Stimulated activated CD4-positive, alpha-beta T cell treated with anti-CD3 and anti-CD28 coated beads, Interleukin-4, amount 100 ng/mL, for 1 hour (primary cell): ENCODE measurements at regions not wholly inside any gene's neighbourhood (a gene's known extent, or its start where the extent isn't known, plus 50 kb on each side); places are given as distances from the start of the nearest gene placed in this dataset.
A peak's percentile ranks its signal among the peaks of the same experiment; 100 is the strongest.
"Not testable (repeated sequence)": the region's sequence is repeated elsewhere in the genome, so short reads cannot be mapped to it uniquely, and the experiment has no call there.

ENCODE experiments used
- DNase-seq: peaks from one replicate; pipeline ENCODE4 v3.0.0-alpha.2; 2020

- DNase-seq = no peak
These were observed 289.7 kb downstream of the BAMBI start for GRCh38 chr10:28967031-28967430.

DNA sequence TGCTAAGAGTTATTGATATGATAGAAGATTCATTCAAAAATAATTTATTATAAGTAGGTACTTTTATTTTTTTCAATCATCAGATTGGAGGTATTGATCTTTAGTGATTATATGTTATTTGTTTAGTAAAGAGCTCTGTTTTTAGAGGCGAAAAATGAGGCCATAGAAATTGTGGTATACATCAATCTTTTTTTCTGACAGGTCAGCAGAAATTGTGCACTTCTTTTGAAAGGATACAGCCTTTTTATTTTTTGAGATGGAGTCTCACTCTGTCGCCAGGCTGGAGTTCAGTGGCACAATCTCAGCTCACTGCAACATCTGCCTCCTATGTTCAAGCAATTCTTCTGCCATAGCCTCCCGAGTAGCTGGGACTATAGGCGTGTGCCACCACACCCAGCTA lies 292.1 kb downstream of the BAMBI start:
- no peak for DNase-seq

- no peak for DNase-seq
These were observed 292.9 kb downstream of the BAMBI start for GRCh38 chr10:28970231-28970630.

- no peak for DNase-seq
These were observed 293.9 kb downstream of the BAMBI start for GRCh38 chr10:28971255-28971654.

GRCh38 chr10:28971764-28972163 lies 294.4 kb downstream of the BAMBI start:
- no peak for DNase-seq

DNA sequence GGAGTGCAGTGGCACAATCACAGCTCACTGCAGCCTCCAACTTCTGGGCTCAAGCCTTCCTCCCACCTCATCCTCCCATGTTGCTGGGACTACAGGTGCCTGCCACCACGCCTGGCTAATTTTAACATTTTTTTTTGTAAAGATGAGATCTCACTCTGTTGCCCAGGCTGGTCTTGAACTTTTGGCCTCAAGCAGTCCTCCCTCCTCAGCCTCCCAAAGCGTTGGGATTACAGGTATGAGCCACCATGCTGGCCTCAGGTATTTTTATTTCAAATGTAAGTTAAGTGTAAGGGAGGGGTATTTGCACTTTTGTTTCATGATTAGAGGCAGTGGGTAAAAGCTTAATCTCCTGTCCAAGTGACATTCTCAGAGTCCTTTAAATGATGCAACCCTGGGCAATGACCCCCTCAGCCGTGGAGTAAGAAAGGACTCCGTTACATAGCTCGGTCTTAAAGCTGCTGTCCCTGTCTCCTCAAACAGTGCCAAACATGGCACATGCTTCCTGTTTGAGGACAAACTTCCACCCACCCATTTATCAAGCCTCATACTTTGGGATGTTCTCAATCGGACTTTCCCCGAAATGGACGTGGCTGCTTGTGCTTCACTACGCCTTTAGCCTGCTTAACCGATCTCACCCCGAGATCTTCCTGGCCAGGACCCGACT lies 296.1 kb downstream of the BAMBI start:
- no peak for DNase-seq

DNA sequence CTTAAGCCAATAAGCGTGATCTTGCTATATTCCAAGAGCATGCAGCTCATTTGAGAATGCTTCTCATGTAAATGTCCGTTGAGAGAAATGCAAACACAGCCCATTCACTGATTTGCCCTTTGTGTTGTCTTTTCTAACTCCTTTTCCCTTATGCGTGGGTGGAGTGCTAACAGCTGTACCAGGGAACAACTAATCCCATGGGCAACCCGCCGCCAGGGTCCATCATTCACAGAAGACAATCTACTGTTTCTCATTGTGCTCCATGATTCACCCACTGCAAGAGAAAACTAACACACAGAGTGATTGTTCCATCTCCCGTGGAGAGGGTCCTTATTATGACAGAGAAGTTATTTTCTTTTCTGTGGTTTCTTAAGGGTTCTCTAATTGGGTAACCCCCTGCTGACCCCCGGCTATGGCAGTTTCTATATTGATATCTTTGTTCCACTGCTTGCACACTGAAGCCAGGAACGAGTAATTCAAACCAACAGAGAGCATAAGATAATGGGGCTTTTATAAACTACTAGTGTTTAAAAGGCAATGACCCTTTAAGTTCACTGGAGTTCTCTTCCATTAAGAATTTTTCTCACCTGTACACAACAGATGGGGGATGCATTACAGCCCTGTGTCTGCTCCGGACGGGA lies 298.7 kb downstream of the BAMBI start:
- no peak for DNase-seq

- DNase-seq = no peak
These were observed 300.2 kb downstream of the BAMBI start for GRCh38 chr10:28977518-28977917.

DNA sequence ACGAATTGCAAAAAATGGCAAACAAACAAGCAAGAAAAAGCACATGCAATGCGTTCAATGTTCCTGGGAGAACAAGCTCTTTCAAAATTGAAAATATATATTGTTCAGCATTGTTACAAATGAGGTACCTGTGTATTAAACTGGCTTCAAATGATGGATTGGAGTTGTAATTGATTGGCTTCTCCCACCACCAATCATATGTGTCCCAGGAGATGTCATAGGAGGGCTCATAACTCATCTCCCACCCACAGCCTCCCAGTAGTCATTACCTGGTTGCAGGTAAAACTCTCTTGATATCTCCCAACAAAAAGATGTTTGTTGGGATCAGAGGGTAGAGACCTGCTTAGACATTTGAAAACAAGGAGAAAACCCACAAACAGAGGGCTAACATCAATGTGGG lies 302.9 kb downstream of the BAMBI start:
- no peak for DNase-seq

- no peak for DNase-seq
These were observed 303.7 kb downstream of the BAMBI start for GRCh38 chr10:28981007-28981406.

DNA sequence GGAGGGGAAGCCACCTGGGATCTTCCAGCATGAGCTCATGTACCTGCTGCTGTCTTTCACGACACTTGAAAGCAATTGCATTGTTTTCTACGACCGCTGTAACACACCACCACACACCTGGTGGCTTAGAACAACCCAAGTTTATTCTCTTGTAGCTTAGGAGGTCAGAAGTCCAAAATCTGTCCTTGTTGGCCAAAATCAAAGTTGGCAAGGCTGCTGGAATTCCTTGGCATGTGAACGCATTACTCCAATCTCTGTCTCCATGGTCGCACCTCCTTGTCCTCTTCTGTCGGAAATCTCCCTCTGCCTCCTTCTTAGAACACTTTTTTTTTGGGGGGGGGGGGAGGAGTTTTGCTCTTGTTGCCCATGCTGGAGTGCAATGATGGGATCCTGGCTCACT lies 305.7 kb downstream of the BAMBI start:
- DNase-seq = no peak

GRCh38 chr10:28983799-28984198 lies 305.1 kb upstream of the LYZL1 start:
- DNase-seq = no peak

GRCh38 chr10:28984431-28984830 lies 304.4 kb upstream of the LYZL1 start:
- no peak for DNase-seq

DNA sequence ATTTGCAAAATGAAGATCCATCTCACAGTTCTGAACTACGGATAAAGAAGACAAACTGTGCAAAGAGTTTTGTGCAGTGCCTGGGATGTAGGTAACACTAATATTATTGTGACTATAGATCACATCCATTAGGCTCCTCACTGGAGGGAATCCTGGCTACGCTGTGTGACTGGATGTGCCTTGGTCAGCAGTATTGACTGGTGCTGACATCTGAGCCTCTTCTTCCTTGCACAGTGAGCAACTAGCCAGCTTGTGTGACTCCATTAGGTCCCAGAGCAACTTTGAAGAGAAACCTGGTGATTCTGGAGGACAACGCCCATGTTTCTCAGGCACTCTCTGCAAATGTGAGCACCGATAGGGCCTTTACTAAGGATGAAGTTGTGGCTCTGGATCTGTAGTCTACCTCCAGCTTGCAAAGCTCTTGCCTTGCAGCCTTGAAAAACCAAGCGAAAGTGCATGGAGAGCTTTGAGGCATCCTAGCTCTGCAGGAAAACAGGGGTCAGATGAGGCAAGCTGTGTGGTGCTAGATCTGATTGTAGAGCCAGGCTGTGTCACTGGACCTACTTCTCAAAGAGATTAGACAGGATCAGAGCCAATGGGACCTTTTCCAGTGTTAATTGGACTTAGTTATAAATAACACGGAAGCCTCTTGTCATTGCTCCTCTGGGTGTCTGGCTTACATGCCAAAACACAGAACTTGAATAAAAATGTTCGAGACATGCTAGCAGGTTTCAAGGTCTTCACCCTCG lies 303.6 kb upstream of the LYZL1 start:
- no peak for DNase-seq

DNA sequence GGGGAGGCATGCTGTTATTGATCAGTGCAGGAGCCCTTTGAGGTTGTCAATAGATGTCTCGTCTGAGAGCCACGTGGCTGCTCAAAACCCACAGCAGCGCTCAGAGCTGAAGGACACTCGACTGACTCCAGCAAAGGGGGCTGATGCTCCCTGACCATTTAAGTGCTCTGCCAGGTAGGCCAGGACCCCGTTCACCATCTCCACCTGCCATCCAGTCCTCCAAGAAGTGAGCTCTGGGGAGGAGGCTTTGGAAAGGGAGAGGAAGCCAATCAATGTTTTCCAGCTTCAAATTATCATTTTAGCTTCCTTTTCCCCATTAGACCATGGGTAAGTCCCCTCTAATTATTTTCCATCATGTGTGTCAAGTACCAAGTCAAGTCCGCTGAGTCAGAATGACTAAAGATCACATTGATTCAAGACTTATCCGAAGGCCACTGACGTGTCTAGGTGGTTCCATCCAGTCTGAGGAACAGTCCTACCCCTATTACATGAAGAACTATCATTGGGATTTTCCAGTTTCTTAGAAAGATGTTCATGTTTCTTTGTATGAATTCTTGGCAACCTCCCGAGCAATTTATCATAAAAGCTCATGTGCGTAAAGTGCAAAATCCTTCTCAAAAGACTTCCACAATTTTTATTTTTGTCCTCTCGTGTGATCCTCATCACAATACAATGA lies 302.6 kb upstream of the LYZL1 start:
- no peak for DNase-seq

- no peak for DNase-seq
These were observed 302.0 kb upstream of the LYZL1 start for GRCh38 chr10:28986856-28987255.

DNA sequence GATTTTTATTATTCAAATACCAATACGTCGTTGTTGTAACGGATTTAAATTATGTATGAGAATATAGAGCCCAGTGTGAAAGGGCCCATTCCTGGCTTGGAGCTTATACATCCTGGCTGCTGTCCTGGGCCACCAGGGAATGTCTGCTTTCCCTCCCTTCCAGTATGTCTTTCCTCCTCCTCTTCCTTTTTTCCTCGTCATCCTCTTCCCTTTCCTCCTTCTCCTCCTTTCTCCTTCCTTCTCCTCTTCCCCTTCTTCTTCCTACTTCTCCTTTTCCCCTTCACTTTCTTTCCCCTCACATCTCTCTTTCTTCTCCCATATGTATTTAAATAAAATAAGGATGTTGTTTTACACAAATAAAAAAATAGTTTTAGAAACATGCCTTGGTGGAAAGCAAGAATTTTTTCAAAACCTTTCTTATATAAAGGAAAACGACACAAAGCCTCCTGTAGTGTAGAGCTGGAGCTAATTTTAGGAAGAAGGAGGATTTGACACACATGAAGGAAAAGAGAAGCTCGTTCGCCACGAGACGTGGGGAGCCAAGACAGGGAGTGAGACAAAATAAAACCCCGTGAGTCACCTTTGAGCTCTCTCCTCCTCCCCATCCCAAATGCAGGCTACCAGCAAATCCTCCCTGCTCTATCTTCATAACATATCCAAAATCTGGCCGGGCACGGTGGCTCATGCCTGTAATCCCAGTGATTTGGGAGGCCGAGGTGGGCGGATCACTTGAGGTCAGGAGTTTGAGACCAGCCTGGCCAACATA lies 301.1 kb upstream of the LYZL1 start:
- no peak for DNase-seq

DNA sequence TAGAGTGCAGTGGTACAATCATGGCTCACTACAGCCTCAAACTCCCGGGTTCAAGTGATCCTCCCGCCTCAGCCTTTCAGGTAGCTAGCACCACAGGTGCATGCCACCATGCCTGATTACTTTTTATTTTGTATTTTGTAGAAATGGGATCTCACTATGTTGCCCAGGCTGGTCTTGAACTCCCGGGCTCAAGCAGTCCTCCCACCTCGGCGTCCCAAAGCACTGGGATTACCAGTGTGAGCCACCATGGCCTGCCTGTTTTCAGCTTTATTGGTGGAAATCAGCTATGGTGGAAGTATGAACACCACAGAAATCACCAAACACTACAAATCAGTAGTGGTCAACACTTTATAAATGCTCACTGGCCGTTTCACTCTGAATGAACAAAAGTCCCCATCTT lies 299.9 kb upstream of the LYZL1 start:
- DNase-seq = no peak

GRCh38 chr10:28991333-28992270 lies 297.3 kb upstream of the LYZL1 start:
- DNase-seq = peak; percentile 34

- DNase-seq = no peak
These were observed 295.8 kb upstream of the LYZL1 start for GRCh38 chr10:28993056-28993455.

- no peak for DNase-seq
These were observed 295.0 kb upstream of the LYZL1 start for GRCh38 chr10:28993861-28994260.

DNA sequence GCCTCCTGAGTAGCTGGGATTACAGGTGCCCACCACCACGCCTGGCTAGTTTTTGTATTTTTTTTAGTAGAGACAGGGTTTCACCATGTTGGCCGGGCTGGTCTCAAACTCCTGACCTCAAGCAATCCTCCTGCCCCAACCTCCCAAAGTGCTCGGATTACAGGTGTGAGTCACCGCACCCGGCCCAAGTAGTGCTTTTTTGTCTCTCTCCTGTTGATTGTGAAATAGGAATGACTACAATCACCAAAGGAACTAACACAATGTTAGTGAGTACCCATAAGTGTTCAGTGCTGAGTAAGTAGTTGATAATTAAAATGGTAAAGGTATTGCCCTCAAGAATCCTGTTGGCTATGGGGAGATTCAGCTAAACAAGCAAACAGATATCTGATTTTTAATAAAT lies 294.1 kb upstream of the LYZL1 start:
- DNase-seq = not testable (repeated sequence)
